NCI-H2081 (cell line): ENCODE measurements at regions not wholly inside any gene's neighbourhood (a gene's known extent, or its start where the extent isn't known, plus 50 kb on each side); places are given as distances from the start of the nearest gene placed in this dataset.
"Not testable (repeated sequence)": the region's sequence is repeated elsewhere in the genome, so short reads cannot be mapped to it uniquely, and the experiment has no call there.

ENCODE experiments used
- DNase-seq, 2 experiments: peaks; one replicate each; lab custom pipeline; 2025; lab: John Stamatoyannopoulos, UW

GRCh38 chr1:230591678-230592077 is 50.6 kb upstream of the COG2 start:
- no peak for DNase-seq

DNA sequence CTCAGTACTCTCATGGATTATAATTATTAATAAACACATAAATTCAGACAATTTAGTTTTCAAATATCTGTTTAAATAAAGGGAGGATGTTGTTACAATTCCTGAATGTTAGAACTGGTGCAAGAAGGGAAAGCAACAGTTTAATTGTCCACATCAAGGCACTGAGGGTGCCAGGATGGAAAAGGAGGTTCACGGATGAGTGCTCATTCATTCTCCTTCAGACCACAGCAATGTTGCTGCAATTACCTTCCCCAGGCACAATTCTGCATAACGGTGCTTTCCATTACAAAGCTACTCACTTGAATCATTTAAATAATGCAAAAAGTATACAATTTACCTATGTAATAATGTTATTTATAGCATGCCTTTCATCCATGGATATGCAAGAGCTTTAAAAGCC is 52.3 kb upstream of the COG2 start:
- DNase-seq, result no peak

- no peak for DNase-seq
Observed at GRCh38 chr1:230588323-230588746, 53.9 kb upstream of the COG2 start.

- DNase-seq, result no peak
Observed at GRCh38 chr1:230587061-230587460, 55.2 kb upstream of the COG2 start.

- no peak for DNase-seq
Observed at GRCh38 chr1:230584660-230585059, 57.6 kb upstream of the COG2 start.

DNA sequence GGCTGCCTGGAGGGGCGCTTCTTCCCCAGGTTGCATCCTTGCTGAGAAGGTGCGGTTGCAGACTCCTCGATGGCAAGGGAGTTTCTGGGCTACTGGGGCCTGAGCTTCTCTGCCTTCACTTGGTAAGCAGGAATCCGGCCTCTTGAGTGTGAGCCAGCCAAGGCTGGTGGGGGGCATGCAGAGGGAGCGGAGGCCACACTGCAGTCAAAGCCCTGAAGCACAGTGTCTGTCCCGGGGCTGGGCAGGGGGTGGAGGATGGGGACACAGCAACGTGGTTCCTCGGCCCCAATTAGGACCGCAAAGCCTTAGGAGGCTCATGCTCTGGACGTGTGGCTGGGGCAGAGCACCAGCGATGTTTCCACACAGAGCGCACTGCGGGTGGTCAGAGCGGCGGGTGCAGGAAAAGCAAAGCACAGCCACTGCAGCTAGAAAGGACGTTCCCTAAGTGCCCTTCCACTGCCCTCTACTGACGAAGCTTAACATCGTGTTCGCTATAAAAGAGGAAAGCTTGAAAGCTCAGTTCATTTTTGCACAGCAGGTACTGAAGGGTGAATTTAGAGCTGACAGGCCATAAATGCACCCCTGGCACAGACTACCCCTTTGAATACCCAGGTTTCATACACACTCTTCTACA is 60.7 kb upstream of the COG2 start:
- peak in 1 of 2 experiments; percentile 11 for DNase-seq

GRCh38 chr1:230578616-230579015 is 63.7 kb upstream of the COG2 start:
- DNase-seq, result no peak

DNA sequence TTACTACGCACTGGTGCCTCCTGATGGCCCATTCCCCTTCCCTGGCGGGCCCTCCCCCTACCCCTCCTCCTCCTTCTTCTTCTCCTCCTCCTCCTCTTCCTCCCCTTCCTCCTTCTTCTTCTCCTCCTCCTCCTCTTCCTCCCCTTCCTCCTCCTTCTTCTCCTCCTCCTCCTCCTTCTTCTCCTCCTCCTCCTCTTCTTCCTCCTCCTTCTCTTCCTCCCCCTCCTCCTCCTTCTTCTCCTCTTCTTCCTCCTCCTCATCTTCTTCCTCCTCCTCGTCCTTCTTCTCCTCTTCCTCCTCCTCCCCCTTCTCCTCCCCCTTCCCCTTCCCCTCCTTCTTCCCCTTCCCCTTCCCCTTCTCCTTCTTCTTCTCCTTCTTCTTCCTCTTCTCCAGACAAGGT is 64.7 kb upstream of the COG2 start:
- no peak for DNase-seq

DNA sequence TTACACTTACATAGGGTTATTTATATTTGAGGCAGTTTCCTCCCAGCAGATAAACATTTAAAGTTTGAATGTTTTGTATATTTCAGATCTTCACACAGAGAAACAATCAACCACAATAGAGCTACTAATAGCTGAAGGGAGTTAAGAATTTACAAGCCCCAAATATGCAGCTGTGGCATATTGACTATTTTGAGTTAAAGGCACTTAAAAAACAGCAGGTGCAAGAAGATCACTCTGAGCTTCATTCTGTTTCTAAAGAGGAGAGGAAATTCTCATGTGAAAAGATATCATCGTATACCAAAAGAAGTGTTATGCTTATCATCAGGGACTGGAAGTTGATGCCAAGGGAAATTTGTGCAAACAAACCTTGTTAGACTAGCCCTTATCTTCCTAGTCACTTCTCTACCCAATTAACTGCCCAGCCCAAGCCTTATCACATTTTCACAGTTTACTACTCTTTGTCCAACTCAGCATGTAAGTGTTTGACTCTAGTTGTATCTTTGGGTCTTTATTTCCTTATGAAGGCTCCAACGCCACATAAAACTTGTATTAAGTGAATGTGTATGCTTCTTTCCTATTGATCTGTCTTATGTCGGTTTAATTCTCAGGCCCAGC is 66.3 kb upstream of the COG2 start:
- DNase-seq, result no peak

GRCh38 chr1:230574502-230574901 is 67.8 kb upstream of the COG2 start:
- DNase-seq, result no peak

- no peak for DNase-seq
Observed at GRCh38 chr1:230573658-230574057, 68.6 kb upstream of the COG2 start.

DNA sequence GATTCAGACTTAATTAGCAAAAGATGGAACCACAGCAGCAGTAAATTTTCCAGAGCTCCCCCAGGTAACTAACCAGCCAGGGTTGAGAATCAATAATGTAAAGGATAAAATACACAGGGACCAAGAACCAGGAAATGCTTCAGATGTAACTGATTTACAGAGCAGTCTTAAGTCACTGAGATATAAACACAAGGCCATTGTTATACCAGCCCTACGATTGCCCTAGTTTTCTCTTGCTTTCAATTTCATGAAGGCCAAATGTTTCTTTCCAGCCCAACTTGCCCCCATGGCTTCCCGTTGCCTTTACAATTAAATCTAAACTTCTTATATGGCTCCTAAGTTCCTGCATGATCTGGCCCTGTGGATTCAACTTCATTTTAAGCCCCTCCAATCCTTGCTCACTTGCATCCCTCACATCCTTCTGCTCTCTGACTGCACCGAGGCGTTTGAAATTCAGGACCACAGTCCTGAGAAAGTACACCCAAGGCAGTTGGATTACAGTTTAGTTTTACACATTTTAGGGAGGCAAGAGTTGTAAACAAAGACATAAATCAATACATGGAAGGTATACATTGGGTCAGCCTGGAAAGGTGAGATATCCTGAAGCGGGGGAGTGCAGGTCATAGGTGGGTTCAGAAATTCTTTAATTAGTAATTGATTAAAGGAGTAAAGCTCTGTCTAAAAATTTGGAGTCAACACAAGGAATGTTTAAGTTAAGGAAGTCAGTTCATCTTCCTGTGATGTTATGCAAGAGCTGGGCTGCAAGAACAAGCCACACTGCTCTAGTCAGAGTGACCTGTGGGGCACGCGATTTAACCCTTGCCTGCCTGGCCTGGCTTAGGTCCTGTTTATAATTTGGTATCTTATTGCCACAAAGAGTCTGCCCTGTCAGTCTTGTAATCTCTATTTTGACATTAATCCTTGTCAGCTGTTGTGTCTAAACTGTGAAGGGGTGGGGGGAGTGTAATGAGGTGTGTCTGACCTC is 69.9 kb upstream of the COG2 start:
- no peak for DNase-seq

GRCh38 chr1:230570724-230571360 is 71.4 kb upstream of the COG2 start:
- no peak for DNase-seq

GRCh38 chr1:230569201-230569600 is 73.1 kb upstream of the COG2 start:
- DNase-seq, result no peak

GRCh38 chr1:230568676-230569075 is 73.6 kb upstream of the COG2 start:
- DNase-seq, result no peak

DNA sequence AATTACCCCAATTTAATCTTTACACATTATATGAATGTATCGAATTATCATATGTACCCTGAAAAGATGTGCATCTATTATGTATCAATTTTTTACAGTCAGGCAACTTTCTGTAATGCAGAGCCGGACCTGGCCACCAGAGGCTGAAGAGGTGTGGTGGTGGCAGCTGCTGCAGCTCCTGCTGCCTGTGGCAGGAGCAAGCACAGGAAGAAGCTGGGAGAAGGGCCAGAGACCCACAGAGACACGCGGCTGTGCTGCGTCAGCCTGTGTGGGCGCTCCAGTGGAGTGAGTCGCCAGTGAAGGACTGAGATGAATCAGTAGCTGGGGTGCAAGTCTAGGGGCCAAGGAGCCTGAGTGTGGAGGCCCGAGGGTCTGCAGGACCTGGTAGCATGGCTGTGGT is 74.3 kb upstream of the COG2 start:
- DNase-seq, result peak in 1 of 2 experiments; percentile 36

- DNase-seq, result no peak
Observed at GRCh38 chr1:230567221-230567575, 75.1 kb upstream of the COG2 start.

DNA sequence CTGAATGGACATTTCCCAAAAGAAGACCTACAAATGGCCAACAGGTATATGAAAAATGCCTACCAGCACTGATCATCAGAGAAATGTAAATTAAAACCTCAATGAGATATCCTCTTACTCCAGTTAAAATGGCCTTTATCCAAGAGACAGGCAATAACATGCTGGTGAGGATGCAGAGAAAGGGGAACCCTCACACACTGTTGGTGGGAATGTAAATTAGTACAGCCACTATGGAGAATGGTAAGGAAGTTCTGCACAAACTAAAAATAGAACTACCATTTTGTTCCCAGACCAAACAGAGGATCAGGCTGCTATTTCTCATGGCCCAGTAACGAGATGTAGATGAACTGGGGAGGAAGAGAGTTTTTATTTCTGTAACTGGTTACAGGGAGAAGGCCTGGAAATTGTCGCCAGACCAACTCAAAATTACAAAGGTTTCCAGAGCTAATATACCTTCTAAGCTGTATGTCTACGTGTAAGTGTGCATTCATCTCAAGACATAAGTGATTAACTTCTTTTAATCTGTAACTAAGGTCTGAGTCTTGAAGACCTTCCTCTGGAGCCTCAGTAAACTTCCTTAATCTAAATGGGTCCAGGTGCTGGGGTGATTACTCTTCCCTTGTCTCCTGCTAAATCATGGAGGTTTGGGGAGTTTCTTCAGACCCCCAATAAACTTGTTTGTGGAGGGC is 75.6 kb upstream of the COG2 start:
- DNase-seq, result not testable (repeated sequence)

GRCh38 chr1:230565141-230565540 is 77.1 kb upstream of the COG2 start:
- DNase-seq, result no peak

- DNase-seq, result no peak
Observed at GRCh38 chr1:230563591-230563990, 78.7 kb upstream of the COG2 start.

DNA sequence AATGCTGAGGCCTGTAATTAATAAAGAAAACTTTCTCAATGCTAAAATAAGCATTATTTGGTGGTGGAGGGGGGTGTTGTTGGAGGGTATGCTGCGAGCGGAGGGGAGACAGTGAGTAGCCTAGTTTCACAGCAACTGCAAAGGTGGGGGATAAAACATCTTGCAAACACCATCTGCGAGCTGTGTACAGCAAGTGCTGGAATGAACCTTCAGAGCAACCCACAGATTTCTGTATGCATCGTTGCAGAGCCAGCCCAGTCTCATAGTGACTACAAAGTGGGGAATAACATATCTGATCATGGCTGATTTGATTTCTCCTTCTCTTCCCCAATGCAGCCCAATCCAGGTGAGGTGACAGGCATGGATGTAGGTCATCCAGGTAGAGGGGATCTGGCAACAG is 80.7 kb upstream of the COG2 start:
- DNase-seq, result no peak

- DNase-seq, result no peak
Observed at GRCh38 chr1:230558324-230558723, 84.0 kb upstream of the COG2 start.
